Transverse colon (tissue), 4 donors: ENCODE measurements at regions not wholly inside any gene's neighbourhood (a gene's known extent, or its start where the extent isn't known, plus 50 kb on each side); places are given as distances from the start of the nearest gene placed in this dataset.

Experiments
- POLR2A ChIP-seq: fragments of 450-650 bp; IDR thresholded peaks from one replicate; pipeline ENCODE4 v1.6.1; 2016; ENCODE audit warnings: antibody characterized with exemption, mild to moderate bottlenecking, moderate library complexity
- POLR2AphosphoS5 ChIP-seq, 3 donors: sonication (generic); formaldehyde crosslinking; IDR thresholded peaks; one replicate each; pipeline ENCODE4 v1.6.1; 2016; ENCODE audit warnings: antibody characterized with exemption in 3 of 3
- TF ChIP-seq, protein P1 (sequence below), 5 experiments: fragments of 200-600 bp in 3 of 5; fragments of 450-650 bp in 2 of 5; sonication (generic) in 3 of 5; IDR thresholded peaks; 1 replicate in 2 of 5; 2 replicates in 3 of 5; pipeline ENCODE4 v1.5.1; 2016 to 2017; ENCODE audit warnings: antibody characterized with exemption in 5 of 5, inconsistent platforms in 3 of 5, mild to moderate bottlenecking in 2 of 5, moderate library complexity in 1 of 5

DNA sequence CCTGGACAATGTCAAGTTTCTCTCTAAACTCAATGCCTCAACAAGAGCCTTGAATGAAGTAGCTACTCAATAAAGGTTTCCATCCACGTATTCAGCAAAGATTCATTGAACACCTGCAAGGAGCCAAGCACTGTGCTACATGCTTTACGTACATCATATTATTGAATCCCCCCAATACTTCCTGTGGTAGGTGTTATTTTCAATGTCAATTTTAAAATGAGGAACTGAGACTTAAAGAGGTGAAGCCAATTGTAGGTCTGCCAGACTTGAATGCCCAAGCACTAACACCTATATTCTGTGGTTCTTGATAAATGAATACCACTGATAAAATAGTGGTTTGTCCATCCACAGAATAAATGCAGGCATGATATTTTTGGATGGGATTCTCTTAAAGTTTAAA, 162.3 kb downstream of the DRD1 start:
- no peak for TF ChIP-seq POLR2A
- TF ChIP-seq, protein P1, sequence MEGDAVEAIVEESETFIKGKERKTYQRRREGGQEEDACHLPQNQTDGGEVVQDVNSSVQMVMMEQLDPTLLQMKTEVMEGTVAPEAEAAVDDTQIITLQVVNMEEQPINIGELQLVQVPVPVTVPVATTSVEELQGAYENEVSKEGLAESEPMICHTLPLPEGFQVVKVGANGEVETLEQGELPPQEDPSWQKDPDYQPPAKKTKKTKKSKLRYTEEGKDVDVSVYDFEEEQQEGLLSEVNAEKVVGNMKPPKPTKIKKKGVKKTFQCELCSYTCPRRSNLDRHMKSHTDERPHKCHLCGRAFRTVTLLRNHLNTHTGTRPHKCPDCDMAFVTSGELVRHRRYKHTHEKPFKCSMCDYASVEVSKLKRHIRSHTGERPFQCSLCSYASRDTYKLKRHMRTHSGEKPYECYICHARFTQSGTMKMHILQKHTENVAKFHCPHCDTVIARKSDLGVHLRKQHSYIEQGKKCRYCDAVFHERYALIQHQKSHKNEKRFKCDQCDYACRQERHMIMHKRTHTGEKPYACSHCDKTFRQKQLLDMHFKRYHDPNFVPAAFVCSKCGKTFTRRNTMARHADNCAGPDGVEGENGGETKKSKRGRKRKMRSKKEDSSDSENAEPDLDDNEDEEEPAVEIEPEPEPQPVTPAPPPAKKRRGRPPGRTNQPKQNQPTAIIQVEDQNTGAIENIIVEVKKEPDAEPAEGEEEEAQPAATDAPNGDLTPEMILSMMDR (IDR thresholded peaks at IDR 0.05): no peak
- TF ChIP-seq POLR2AphosphoS5 (IDR thresholded peaks at IDR 0.05): no peak
